HCT116 (cell line): ENCODE measurements at regions not wholly inside any gene's neighbourhood (a gene's known extent, or its start where the extent isn't known, plus 50 kb on each side); places are given as distances from the start of the nearest gene placed in this dataset.

Experiments used
- ATAC-seq: fragments of 200-7000 bp; cut with Tn5 transposase; 2 replicates; pipeline ENCODE4 v1.9.1; 2020; ENCODE audit warnings: mild to moderate bottlenecking, moderate library complexity
- BruUV-seq: library from RNA; stranded (reverse); fragments of 400-500 nt; replicated peaks from 2 replicates; lab custom pipeline; 2021; lab: Mats Ljungman, UMichigan
- CTCF ChIA-PET: fragments of 300-600 bp; sonication (Branson Sonifier 250); formaldehyde crosslinking; loops from one replicate; lab custom pipeline; 2021; ENCODE audit warnings: antibody characterized with exemption; lab: Charles Lee
- POLR2A ChIA-PET: fragments of 300-600, 350-600 bp; sonication (Branson Sonifier 250); formaldehyde crosslinking; loops from one replicate; lab custom pipeline; 2021; ENCODE audit warnings: antibody characterized with exemption; lab: Charles Lee
- RAD21 ChIA-PET, 2 experiments: fragments of 300-600 bp; sonication (Branson Sonifier 250); formaldehyde crosslinking; loops; one replicate each; lab custom pipeline; 2023; ENCODE audit warnings: low total read pairs in 2 of 2; ENCODE audit not compliant: uncharacterized antibody in 2 of 2, unreplicated experiment in 2 of 2, low non-redundant PET in 1 of 2; lab: Charles Lee
- DNase-seq: peaks from one replicate; pipeline ENCODE4 v3.0.0-alpha.2; 2010; ENCODE audit warnings: low read depth, low spot score
- H2AFZ ChIP-seq: fragments of 200-600 bp; shearing (Covaris generic), sonication (generic); 2 replicates; pipeline ENCODE4 v1.6.1; 2017; ENCODE audit warnings: low read depth, mixed run types, mixed read lengths, antibody characterized with exemption, low read length; ENCODE audit not compliant: poor library complexity, severe bottlenecking
- H3K27ac ChIP-seq: 2 replicates; pipeline ENCODE4 v1.5.1; 2012; ENCODE audit warnings: low read depth, low read length
- H3K27me3 ChIP-seq: fragments of 200-600 bp; sonication (generic); 2 replicates; pipeline ENCODE4 v1.6.1; 2016; ENCODE audit warnings: mixed run types, low read length, mixed read lengths; ENCODE audit not compliant: insufficient read depth
- H3K36me3 ChIP-seq, 2 experiments: fragments of 200-500 bp in 1 of 2; fragments of 200-600 bp in 1 of 2; sonication (Bioruptor generic) in 1 of 2; sonication (generic) in 1 of 2; 2 replicates each; pipeline versions ENCODE4 v1.5.1 to v1.6.1; 2014 to 2016; ENCODE audit warnings: low read length in 2 of 2, inconsistent platforms in 1 of 2, mixed read lengths in 1 of 2, mixed run types in 1 of 2; ENCODE audit not compliant: insufficient read depth in 2 of 2, control insufficient read depth in 1 of 2
- H3K4me1 ChIP-seq, 2 experiments: fragments of 200-600 bp in 1 of 2; sonication (generic) in 1 of 2; 2 replicates each; pipeline versions ENCODE4 v1.5.1 to v1.6.1; 2012 to 2017; ENCODE audit warnings: low read length in 2 of 2, inconsistent platforms in 1 of 2, mild to moderate bottlenecking in 1 of 2, mixed read lengths in 1 of 2, mixed run types in 1 of 2, moderate library complexity in 1 of 2; ENCODE audit not compliant: insufficient read depth in 2 of 2, control insufficient read depth in 1 of 2
- H3K4me2 ChIP-seq: fragments of 200-600 bp; sonication (generic); 2 replicates; pipeline ENCODE4 v1.6.1; 2017; ENCODE audit warnings: mixed run types, low read length, mixed read lengths
- H3K4me3 ChIP-seq, 2 experiments: fragments of 200-600 bp in 1 of 2; sonication (generic) in 1 of 2; replicated peaks in 1 of 2; 2 replicates each; pipeline ENCODE4 v1.5.1; 2011 to 2016; ENCODE audit warnings: low read length in 2 of 2, control low read depth in 1 of 2, low read depth in 1 of 2, mild to moderate bottlenecking in 1 of 2, mixed read lengths in 1 of 2, mixed run types in 1 of 2
- H3K79me2 ChIP-seq: fragments of 200-600 bp; sonication (generic); 2 replicates; pipeline ENCODE4 v1.6.1; 2017; ENCODE audit warnings: mild to moderate bottlenecking, mixed run types, low read length, moderate library complexity, mixed read lengths; ENCODE audit not compliant: insufficient read depth
- H3K9ac ChIP-seq: fragments of 200-600 bp; sonication (generic); 2 replicates; pipeline ENCODE4 v1.6.1; 2016; ENCODE audit warnings: low read length, mixed read lengths
- H3K9me2 ChIP-seq: fragments of 200-600 bp; sonication (generic), shearing (Covaris generic); 2 replicates; pipeline ENCODE4 v1.6.1; 2017; ENCODE audit warnings: mixed run types, mild to moderate bottlenecking, moderate library complexity; ENCODE audit not compliant: insufficient read depth
- H3K9me3 ChIP-seq, 2 experiments: fragments of 200-500 bp in 1 of 2; fragments of 200-600 bp in 1 of 2; sonication (Bioruptor generic) in 1 of 2; sonication (generic) in 1 of 2; 2 replicates each; pipeline ENCODE4 v1.6.1; 2014 to 2017; ENCODE audit warnings: low read length in 2 of 2, mixed read lengths in 2 of 2, inconsistent platforms in 1 of 2, low read depth in 1 of 2, mild to moderate bottlenecking in 1 of 2, mixed run types in 1 of 2, moderate library complexity in 1 of 2; ENCODE audit not compliant: control insufficient read depth in 1 of 2, insufficient read depth in 1 of 2
- H4K20me1 ChIP-seq: fragments of 200-600 bp; sonication (generic), shearing (Covaris generic); 2 replicates; pipeline ENCODE4 v1.6.1; 2017; ENCODE audit warnings: mixed run types, mild to moderate bottlenecking, moderate library complexity; ENCODE audit not compliant: insufficient read depth
- ELF1 ChIP-seq: IDR thresholded peaks from 2 replicates; pipeline ENCODE4 v1.6.1; 2012; ENCODE audit warnings: low read depth, borderline replicate concordance
- EZH2phosphoT487 ChIP-seq: fragments of 200-600 bp; IDR thresholded peaks from 2 replicates; pipeline ENCODE4 v1.6.1; 2018; ENCODE audit warnings: antibody characterized with exemption, borderline replicate concordance
- POLR2AphosphoS5 ChIP-seq: IDR thresholded peaks from 2 replicates; pipeline ENCODE4 v1.6.1; 2011; ENCODE audit warnings: mild to moderate bottlenecking, low read depth, low read length, moderate library complexity
- SIN3A ChIP-seq: IDR thresholded peaks from 2 replicates; pipeline ENCODE4 v1.6.1; 2012; ENCODE audit warnings: low read depth
- ZBTB33 ChIP-seq: IDR thresholded peaks from 2 replicates; pipeline ENCODE4 v1.6.1; 2011; ENCODE audit warnings: mild to moderate bottlenecking, low read length, moderate library complexity; ENCODE audit not compliant: insufficient replicate concordance; ENCODE audit errors: extremely low read depth
- ZNF274 ChIP-seq: fragments of 200-500 bp; sonication (Bioruptor generic); IDR thresholded peaks from 2 replicates; pipeline ENCODE4 v1.6.1; 2014; ENCODE audit warnings: mild to moderate bottlenecking, low read depth, low read length, inconsistent platforms
- intact Hi-C: fragments of 100-400 bp; cut with micrococcal nuclease; formaldehyde crosslinking; loops from 2 replicates; pipeline ENCODE4 v1.10.0; 2022
- TF ChIP-seq, protein P1 (sequence below): IDR thresholded peaks from 2 replicates; pipeline ENCODE4 v1.6.1; 2012; ENCODE audit warnings: low read depth

- POLR2A ChIA-PET = no interaction called here
- H3K79me2 ChIP-seq = no peaks in the 10 kb centered on the region
- CTCF ChIA-PET = no interaction called here
Observed at GRCh38 chr15:47932261-47932660, 188.5 kb upstream of the SLC24A5 start.

More at GRCh38 chr15:47932261-47932660, 188.5 kb upstream of the SLC24A5 start:
- intact Hi-C loops = no loop called here
- Histone ChIP-seq H3K9ac (no peak overlapping the region), H3K4me3 (no peak overlapping the region), H3K27me3 (no peaks in the 10 kb centered on the region), H2AFZ (no peak overlapping the region), H3K4me2 (no peak overlapping the region), H3K4me1 (no peaks in the 10 kb centered on the region), H4K20me1 (no peaks in the 10 kb centered on the region), H3K36me3 (no peaks in the 10 kb centered on the region), H3K9me2 (no peaks in the 10 kb centered on the region), H3K27ac (no peak overlapping the region), H3K9me3 (peaks cover 8 to 23% of the 10 kb centered on the region in 2 experiments; a peak in 3 of 4 replicates)
- TF ChIP-seq ELF1 (no peak), SIN3A (no peak), ZNF274 (no peak), POLR2AphosphoS5 (no peak), ZBTB33 (no peak), EZH2phosphoT487 (no peak)
- TF ChIP-seq, protein P1, sequence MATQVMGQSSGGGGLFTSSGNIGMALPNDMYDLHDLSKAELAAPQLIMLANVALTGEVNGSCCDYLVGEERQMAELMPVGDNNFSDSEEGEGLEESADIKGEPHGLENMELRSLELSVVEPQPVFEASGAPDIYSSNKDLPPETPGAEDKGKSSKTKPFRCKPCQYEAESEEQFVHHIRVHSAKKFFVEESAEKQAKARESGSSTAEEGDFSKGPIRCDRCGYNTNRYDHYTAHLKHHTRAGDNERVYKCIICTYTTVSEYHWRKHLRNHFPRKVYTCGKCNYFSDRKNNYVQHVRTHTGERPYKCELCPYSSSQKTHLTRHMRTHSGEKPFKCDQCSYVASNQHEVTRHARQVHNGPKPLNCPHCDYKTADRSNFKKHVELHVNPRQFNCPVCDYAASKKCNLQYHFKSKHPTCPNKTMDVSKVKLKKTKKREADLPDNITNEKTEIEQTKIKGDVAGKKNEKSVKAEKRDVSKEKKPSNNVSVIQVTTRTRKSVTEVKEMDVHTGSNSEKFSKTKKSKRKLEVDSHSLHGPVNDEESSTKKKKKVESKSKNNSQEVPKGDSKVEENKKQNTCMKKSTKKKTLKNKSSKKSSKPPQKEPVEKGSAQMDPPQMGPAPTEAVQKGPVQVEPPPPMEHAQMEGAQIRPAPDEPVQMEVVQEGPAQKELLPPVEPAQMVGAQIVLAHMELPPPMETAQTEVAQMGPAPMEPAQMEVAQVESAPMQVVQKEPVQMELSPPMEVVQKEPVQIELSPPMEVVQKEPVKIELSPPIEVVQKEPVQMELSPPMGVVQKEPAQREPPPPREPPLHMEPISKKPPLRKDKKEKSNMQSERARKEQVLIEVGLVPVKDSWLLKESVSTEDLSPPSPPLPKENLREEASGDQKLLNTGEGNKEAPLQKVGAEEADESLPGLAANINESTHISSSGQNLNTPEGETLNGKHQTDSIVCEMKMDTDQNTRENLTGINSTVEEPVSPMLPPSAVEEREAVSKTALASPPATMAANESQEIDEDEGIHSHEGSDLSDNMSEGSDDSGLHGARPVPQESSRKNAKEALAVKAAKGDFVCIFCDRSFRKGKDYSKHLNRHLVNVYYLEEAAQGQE = no peak
- ATAC-seq (no peak), DNase-seq (no peak)
- RAD21 ChIA-PET = no interaction called here
- BruUV-seq = no TSS peak
